Mucosa of stomach (tissue), 1 donor: ENCODE measurements at regions not wholly inside any gene's neighbourhood (a gene's known extent, or its start where the extent isn't known, plus 50 kb on each side); places are given as distances from the start of the nearest gene placed in this dataset.
"Not testable (repeated sequence)": the region's sequence is repeated elsewhere in the genome, so short reads cannot be mapped to it uniquely, and the experiment has no call there.

Source experiments
- H3K27me3 ChIP-seq: one replicate; pipeline ENCODE4 v1.7.0; 2013; ENCODE audit warnings: mild to moderate bottlenecking, low read length; ENCODE audit not compliant: control insufficient read depth, insufficient read depth
- H3K36me3 ChIP-seq: one replicate; pipeline ENCODE4 v1.7.0; 2013; ENCODE audit warnings: low read length; ENCODE audit not compliant: control insufficient read depth, insufficient read depth
- H3K4me1 ChIP-seq: one replicate; pipeline ENCODE4 v1.7.0; 2013; ENCODE audit warnings: mild to moderate bottlenecking, low read length; ENCODE audit not compliant: control insufficient read depth, insufficient read depth
- H3K4me3 ChIP-seq: one replicate; pipeline ENCODE4 v1.7.0; 2013; ENCODE audit warnings: low read length
- H3K9ac ChIP-seq: one replicate; pipeline ENCODE4 v1.7.0; 2013; ENCODE audit warnings: mild to moderate bottlenecking, low read length, moderate library complexity
- H3K9me3 ChIP-seq: one replicate; pipeline ENCODE4 v1.7.0; 2013; ENCODE audit warnings: mild to moderate bottlenecking, low read length, moderate library complexity; ENCODE audit not compliant: control insufficient read depth
- donor health status: Pancreatic carcinoma.

GRCh38 chr14:101689039-101689501, 72.4 kb upstream of the PPP2R5C start:
- Histone ChIP-seq H3K4me1 (no peaks in the 10 kb centered on the region), H3K27me3 (no peaks in the 10 kb centered on the region), H3K4me3 (no peak overlapping the region), H3K36me3 (no peaks in the 10 kb centered on the region), H3K9me3 (no peaks in the 10 kb centered on the region), H3K9ac (no peak overlapping the region)

- not testable (repeated sequence) for H3K9ac ChIP-seq, H3K36me3 ChIP-seq, H3K4me3 ChIP-seq, H3K9me3 ChIP-seq, H3K27me3 ChIP-seq, H3K4me1 ChIP-seq
Observed at GRCh38 chr14:101689966-101690365, 71.5 kb upstream of the PPP2R5C start.

- H3K4me3 ChIP-seq: no peak overlapping the region
- H3K36me3 ChIP-seq: no peaks in the 10 kb centered on the region
- no peaks in the 10 kb centered on the region for H3K4me1 ChIP-seq
- no peaks in the 10 kb centered on the region for H3K9me3 ChIP-seq
- H3K27me3 ChIP-seq: no peaks in the 10 kb centered on the region
- H3K9ac ChIP-seq: no peak overlapping the region
Observed at GRCh38 chr14:101695659-101696058, 65.8 kb upstream of the PPP2R5C start.

GRCh38 chr14:101704140-101704539, 57.4 kb upstream of the PPP2R5C start:
- Histone ChIP-seq H3K27me3 (peaks cover 6% of the 10 kb centered on the region), H3K9ac (no peak overlapping the region), H3K9me3 (no peaks in the 10 kb centered on the region), H3K4me3 (no peak overlapping the region), H3K4me1 (peaks cover 17% of the 10 kb centered on the region), H3K36me3 (no peaks in the 10 kb centered on the region)

GRCh38 chr14:101705733-101706508, 55.6 kb upstream of the PPP2R5C start:
- H3K9ac ChIP-seq: peak overlapping the region; percentile 28
- no peaks in the 10 kb centered on the region for H3K36me3 ChIP-seq
- H3K27me3 ChIP-seq: peaks cover 6% of the 10 kb centered on the region
- H3K9me3 ChIP-seq: no peaks in the 10 kb centered on the region
- peaks cover 31% of the 10 kb centered on the region for H3K4me1 ChIP-seq
- no peak overlapping the region for H3K4me3 ChIP-seq

- Histone ChIP-seq H3K36me3 (no peaks in the 10 kb centered on the region), H3K27me3 (peaks cover 6% of the 10 kb centered on the region), H3K4me3 (no peak overlapping the region), H3K9me3 (no peaks in the 10 kb centered on the region), H3K9ac (peak overlapping the region; percentile 28), H3K4me1 (peaks cover 31% of the 10 kb centered on the region)
Observed at GRCh38 chr14:101706509-101707067, 54.9 kb upstream of the PPP2R5C start.

- H3K9me3 ChIP-seq: no peaks in the 10 kb centered on the region
- no peaks in the 10 kb centered on the region for H3K36me3 ChIP-seq
- H3K9ac ChIP-seq: peak overlapping the region; percentile 9
- H3K27me3 ChIP-seq: peaks cover 6% of the 10 kb centered on the region
- peaks cover 31% of the 10 kb centered on the region for H3K4me1 ChIP-seq
- no peak overlapping the region for H3K4me3 ChIP-seq
Observed at GRCh38 chr14:101707068-101707842, 54.3 kb upstream of the PPP2R5C start.

GRCh38 chr14:101707863-101708620, 53.5 kb upstream of the PPP2R5C start:
- peaks cover 31% of the 10 kb centered on the region for H3K4me1 ChIP-seq
- H3K27me3 ChIP-seq: peaks cover 6% of the 10 kb centered on the region
- H3K9ac ChIP-seq: no peak overlapping the region
- no peak overlapping the region for H3K4me3 ChIP-seq
- H3K36me3 ChIP-seq: no peaks in the 10 kb centered on the region
- no peaks in the 10 kb centered on the region for H3K9me3 ChIP-seq

GRCh38 chr14:101708853-101709532, 52.5 kb upstream of the PPP2R5C start:
- Histone ChIP-seq H3K9ac (no peak overlapping the region), H3K36me3 (no peaks in the 10 kb centered on the region), H3K4me3 (no peak overlapping the region), H3K9me3 (no peaks in the 10 kb centered on the region), H3K4me1 (peaks cover 31% of the 10 kb centered on the region), H3K27me3 (peaks cover 6% of the 10 kb centered on the region)

GRCh38 chr14:101709533-101709881, 52.0 kb upstream of the PPP2R5C start:
- Histone ChIP-seq H3K27me3 (peaks cover 6% of the 10 kb centered on the region), H3K36me3 (no peaks in the 10 kb centered on the region), H3K4me1 (peaks cover 31% of the 10 kb centered on the region), H3K9ac (no peak overlapping the region), H3K9me3 (no peaks in the 10 kb centered on the region), H3K4me3 (no peak overlapping the region)
